ENCODE measurements at regions not wholly inside any gene's neighbourhood (a gene's known extent, or its start where the extent isn't known, plus 50 kb on each side); places are given as distances from the start of the nearest gene placed in this dataset.

DNA sequence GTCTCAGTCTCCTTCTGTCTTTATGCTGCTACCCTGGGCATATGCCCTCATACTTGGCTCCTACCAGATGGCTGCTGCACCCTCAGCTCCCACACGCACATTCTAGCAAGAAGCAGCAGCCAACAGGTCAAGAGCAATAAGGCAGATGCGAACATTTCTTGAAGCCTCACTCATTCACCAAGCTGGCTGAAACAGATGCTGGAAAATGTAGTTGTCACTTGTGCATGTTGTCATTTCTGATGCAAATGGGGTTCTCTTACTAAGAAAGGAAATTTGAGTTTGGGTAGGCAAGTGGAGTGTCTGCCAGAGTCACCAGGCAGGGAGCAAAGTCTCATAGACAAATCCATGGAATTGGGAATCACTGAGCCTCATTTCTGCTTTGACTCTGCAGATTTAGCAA lies 57.4 kb upstream of the SORBS2 start:
- TF ChIP-seq CTCF (IDR thresholded peaks at IDR 0.05; ENCODE audit: low read depth, low read length) (no peak), POLR2A (IDR thresholded peaks at IDR 0.05; ENCODE audit: extremely low read depth, insufficient read length) (no peak)
- TF ChIP-seq, protein P1, sequence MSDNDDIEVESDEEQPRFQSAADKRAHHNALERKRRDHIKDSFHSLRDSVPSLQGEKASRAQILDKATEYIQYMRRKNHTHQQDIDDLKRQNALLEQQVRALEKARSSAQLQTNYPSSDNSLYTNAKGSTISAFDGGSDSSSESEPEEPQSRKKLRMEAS (IDR thresholded peaks at IDR 0.05; ENCODE audit: low read depth, low read length) = no peak

Data from NB4 (cell line).